H1 (cell line): ENCODE measurements at regions not wholly inside any gene's neighbourhood (a gene's known extent, or its start where the extent isn't known, plus 50 kb on each side); places are given as distances from the start of the nearest gene placed in this dataset.

ENCODE experiments used
- CTCF ChIA-PET: fragments of 300-600 bp; sonication (Branson Sonifier 250); formaldehyde crosslinking; loops from one replicate; lab custom pipeline; 2021; ENCODE audit not compliant: partially characterized antibody; lab: Charles Lee
- POLR2A ChIA-PET: fragments of 300-600 bp; sonication (Branson Sonifier 250); formaldehyde crosslinking; loops from one replicate; lab custom pipeline; 2021; ENCODE audit warnings: inconsistent platforms; ENCODE audit not compliant: partially characterized antibody; lab: Charles Lee
- DNase-seq, 2 experiments: peaks; one replicate each; pipeline versions ENCODE4 v3.0.0 to v3.0.0-alpha.2; 2010 to 2022; ENCODE audit warnings: low spot score in 2 of 2, low read depth in 1 of 2, mixed read lengths in 1 of 2
- FAIRE-seq: peaks from 2 replicates; lab custom pipeline; 2011; peaks lifted over from hg19 to GRCh38; lab: Jason Lieb, UNC
- H2AFZ ChIP-seq: 2 replicates; pipeline ENCODE4 v1.8.1; 2012; ENCODE audit warnings: low read length, inconsistent platforms
- H2AK5ac ChIP-seq: 2 replicates; pipeline ENCODE4 v1.6.1; 2013; ENCODE audit warnings: low read depth, low read length
- H2BK120ac ChIP-seq: replicated peaks from 2 replicates; pipeline ENCODE3; 2013; ENCODE audit warnings: low read depth, low read length, inconsistent platforms
- H2BK12ac ChIP-seq: 2 replicates; pipeline ENCODE4 v1.6.1; 2013; ENCODE audit warnings: low read depth, low read length
- H2BK15ac ChIP-seq: 2 replicates; pipeline ENCODE4 v1.6.1; 2013; ENCODE audit warnings: low read length
- H2BK20ac ChIP-seq: 2 replicates; pipeline ENCODE4 v1.6.1; 2013; ENCODE audit warnings: low read length
- H2BK5ac ChIP-seq: 2 replicates; pipeline ENCODE4 v1.6.1; 2013; ENCODE audit warnings: low read depth, low read length
- H3K14ac ChIP-seq: 2 replicates; pipeline ENCODE4 v1.6.1; 2013; ENCODE audit warnings: inconsistent platforms; ENCODE audit not compliant: insufficient read length
- H3K18ac ChIP-seq: 2 replicates; pipeline ENCODE4 v1.6.1; 2013; ENCODE audit warnings: low read length; ENCODE audit errors: extremely low read depth
- H3K23ac ChIP-seq: 2 replicates; pipeline ENCODE4 v1.6.1; 2013; ENCODE audit warnings: inconsistent platforms; ENCODE audit not compliant: insufficient read length
- H3K23me2 ChIP-seq: 2 replicates; pipeline ENCODE4 v1.6.1; 2013; ENCODE audit warnings: low read depth, low read length
- H3K27ac ChIP-seq: 2 replicates; pipeline ENCODE4 v1.6.1; 2011; ENCODE audit warnings: low read depth, low read length, inconsistent platforms
- H3K27me3 ChIP-seq, 4 experiments: replicated peaks in 1 of 4; 1 replicate in 1 of 4; 2 replicates in 3 of 4; pipeline versions ENCODE4 v1.6.1 to v1.8.1; 2011 to 2013; ENCODE audit warnings: low read length in 3 of 4, mild to moderate bottlenecking in 3 of 4, inconsistent platforms in 2 of 4, mixed read lengths in 2 of 4, moderate library complexity in 1 of 4; ENCODE audit not compliant: control insufficient read depth in 3 of 4, insufficient read depth in 3 of 4; ENCODE audit errors: extremely low read depth in 1 of 4
- H3K36me3 ChIP-seq, 4 experiments: 2 replicates each; pipeline versions ENCODE4 v1.6.1 to v1.8.1; 2011 to 2013; ENCODE audit warnings: mild to moderate bottlenecking in 4 of 4, low read length in 3 of 4, moderate library complexity in 2 of 4, control low read depth in 1 of 4, inconsistent platforms in 1 of 4; ENCODE audit not compliant: insufficient read depth in 4 of 4, control insufficient read depth in 2 of 4
- H3K4ac ChIP-seq: replicated peaks from 2 replicates; pipeline ENCODE3; 2013; ENCODE audit warnings: low read length, low read depth, mixed read lengths, inconsistent platforms; ENCODE audit not compliant: insufficient read length
- H3K4me1 ChIP-seq, 4 experiments: replicated peaks in 1 of 4; 1 replicate in 1 of 4; 2 replicates in 3 of 4; pipeline versions ENCODE4 v1.6.1 to v1.8.1; 2011 to 2013; ENCODE audit warnings: low read length in 3 of 4, inconsistent platforms in 2 of 4, mixed read lengths in 1 of 4; ENCODE audit not compliant: insufficient read depth in 4 of 4, control insufficient read depth in 3 of 4
- H3K4me2 ChIP-seq, 2 experiments: 2 replicates each; pipeline versions ENCODE4 v1.6.1 to v1.8.1; 2011 to 2013; ENCODE audit warnings: low read depth in 2 of 2, low read length in 2 of 2, control low read depth in 1 of 2, inconsistent platforms in 1 of 2, mild to moderate bottlenecking in 1 of 2; ENCODE audit not compliant: insufficient read depth in 1 of 2
- H3K4me3 ChIP-seq, 4 experiments: fragments of 200-600, 300-600 bp in 1 of 4; sonication (generic), shearing (Covaris generic), sonication (Bioruptor Twin) in 1 of 4; 2 replicates each; pipeline versions ENCODE4 v1.5.1 to v1.8.1; 2011 to 2016; ENCODE audit warnings: low read length in 4 of 4, low read depth in 3 of 4, control low read depth in 2 of 4, inconsistent platforms in 2 of 4, mild to moderate bottlenecking in 2 of 4, mixed read lengths in 1 of 4, moderate library complexity in 1 of 4; ENCODE audit not compliant: insufficient read depth in 2 of 4; ENCODE audit errors: extremely low read depth in 1 of 4
- H3K56ac ChIP-seq: replicated peaks from 2 replicates; pipeline ENCODE3; 2013; ENCODE audit warnings: low read depth, mild to moderate bottlenecking, mixed read lengths, low read length, inconsistent platforms; ENCODE audit not compliant: insufficient read length
- H3K79me1 ChIP-seq: 2 replicates; pipeline ENCODE4 v1.6.1; 2013; ENCODE audit warnings: low read depth, low read length, control low read depth
- H3K79me2 ChIP-seq, 2 experiments: 2 replicates each; pipeline versions ENCODE4 v1.6.1 to v1.8.1; 2012 to 2013; ENCODE audit warnings: low read length in 2 of 2, mild to moderate bottlenecking in 2 of 2, inconsistent platforms in 1 of 2; ENCODE audit not compliant: insufficient read depth in 2 of 2, control insufficient read depth in 1 of 2
- H3K9ac ChIP-seq, 4 experiments: replicated peaks in 1 of 4; 1 replicate in 1 of 4; 2 replicates in 3 of 4; pipeline versions ENCODE4 v1.6.1 to v1.8.1; 2011 to 2013; ENCODE audit warnings: low read depth in 3 of 4, low read length in 3 of 4, control low read depth in 2 of 4, mild to moderate bottlenecking in 2 of 4, moderate library complexity in 2 of 4, inconsistent platforms in 1 of 4; ENCODE audit errors: extremely low read depth in 1 of 4
- H3K9me3 ChIP-seq, 2 experiments: 2 replicates each; pipeline versions ENCODE4 v1.6.1 to v1.8.1; 2012 to 2013; ENCODE audit warnings: mild to moderate bottlenecking in 2 of 2, moderate library complexity in 2 of 2, control low read depth in 1 of 2, inconsistent platforms in 1 of 2, low read depth in 1 of 2, low read length in 1 of 2, mixed read lengths in 1 of 2; ENCODE audit not compliant: insufficient read depth in 2 of 2
- H4K20me1 ChIP-seq, 2 experiments: replicated peaks in 1 of 2; 2 replicates each; pipeline versions ENCODE3 to v1.8.1; 2011 to 2013; ENCODE audit warnings: inconsistent platforms in 2 of 2, low read length in 2 of 2, mild to moderate bottlenecking in 1 of 2; ENCODE audit not compliant: insufficient read depth in 2 of 2, control insufficient read depth in 1 of 2
- H4K5ac ChIP-seq: 2 replicates; pipeline ENCODE4 v1.6.1; 2013; ENCODE audit warnings: low read length, low read depth, mixed read lengths, inconsistent platforms; ENCODE audit not compliant: insufficient read length
- H4K8ac ChIP-seq: 2 replicates; pipeline ENCODE4 v1.8.0; 2013; ENCODE audit warnings: mild to moderate bottlenecking, moderate library complexity, low read length, inconsistent platforms; ENCODE audit not compliant: insufficient read depth; ENCODE audit errors: extremely low read depth
- H4K91ac ChIP-seq: replicated peaks from 2 replicates; pipeline ENCODE3; 2013; ENCODE audit warnings: low read length, mixed read lengths, inconsistent platforms; ENCODE audit not compliant: insufficient read length
- HDAC6 ChIP-seq: IDR thresholded peaks from one replicate; pipeline ENCODE4 v1.7.1; 2012; ENCODE audit warnings: low read depth, mild to moderate bottlenecking, inconsistent platforms, low read length, moderate library complexity
- SRF ChIP-seq: IDR thresholded peaks from 2 replicates; pipeline ENCODE4 v1.6.1; 2011; ENCODE audit warnings: mild to moderate bottlenecking, low read depth, low read length, moderate library complexity
- WGBS, 2 experiments: shearing (Covaris generic) in 1 of 2; methylation state at CpG; one replicate each; pipeline versions ENCODE4 v1.1.6 to v1.1.7; 2013 to 2015; ENCODE audit warnings: low lambda C conversion rate in 2 of 2, mixed read lengths in 2 of 2, inconsistent platforms in 1 of 2, low coverage in 1 of 2, missing lambda C conversion rate in 1 of 2; ENCODE audit not compliant: insufficient replicate concordance in 2 of 2, insufficient coverage in 1 of 2, insufficient read length in 1 of 2; ENCODE audit errors: extremely low coverage in 1 of 2, missing lambda C conversion rate in 1 of 2; 5-methylcytosine and 5-hydroxymethylcytosine counted together

DNA sequence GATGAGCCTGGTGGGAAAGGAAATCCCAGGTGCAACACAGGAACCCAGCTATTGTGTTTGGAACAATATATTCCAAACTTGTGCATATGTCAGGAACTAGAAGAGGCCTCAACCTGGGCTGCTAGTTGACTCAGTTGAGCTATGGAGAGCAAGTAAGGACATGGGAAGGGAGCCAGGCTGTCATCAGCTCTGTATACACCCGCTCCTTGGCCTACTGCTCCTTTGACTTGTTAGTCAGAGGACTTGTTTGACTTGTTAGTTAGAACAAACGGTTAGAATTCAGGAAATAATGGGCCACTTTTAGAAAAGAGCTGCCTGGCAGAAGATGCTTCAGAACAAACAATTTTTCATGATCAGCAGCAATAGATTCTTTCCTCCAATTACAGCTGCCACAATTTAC is 76.4 kb downstream of the CBLL2 start:
- Histone ChIP-seq H3K27ac (no peak overlapping the region), H2BK20ac (no peak overlapping the region), H2AFZ (no peak overlapping the region), H3K79me1 (no peaks in the 10 kb centered on the region), H3K9me3 (no peaks in the 10 kb centered on the region), H3K4ac (no peak overlapping the region), H2AK5ac (no peak overlapping the region), H3K9ac (no peak overlapping the region), H2BK5ac (no peak overlapping the region), H4K91ac (no peak overlapping the region), H3K4me1 (no peaks in the 10 kb centered on the region), H3K27me3 (no peaks in the 10 kb centered on the region), H3K36me3 (no peaks in the 10 kb centered on the region), H3K14ac (no peak overlapping the region), H3K4me3 (no peak overlapping the region), H4K5ac (no peak overlapping the region), H3K23me2 (no peaks in the 10 kb centered on the region), H3K79me2 (no peaks in the 10 kb centered on the region), H4K20me1 (no peaks in the 10 kb centered on the region), H2BK15ac (no peak overlapping the region), H3K18ac (no peak overlapping the region), H3K56ac (no peak overlapping the region), H3K4me2 (no peak overlapping the region), H4K8ac (no peak overlapping the region), H3K23ac (no peak overlapping the region), H2BK120ac (no peak overlapping the region), H2BK12ac (no peak overlapping the region)
- DNase-seq (no peak), FAIRE-seq (no peak)
- ChIA-PET CTCF (no interaction called here), POLR2A (no interaction called here)
- 100% methylated on average over 2 of the region's 2 CpGs; no CpG with 5 or more reads in 1 of the 2 experiments for WGBS, 2 experiments
- no peak for TF ChIP-seq HDAC6
- no peak for TF ChIP-seq SRF
